Esophagus squamous epithelium (tissue), 5 donors: ENCODE measurements at regions not wholly inside any gene's neighbourhood (a gene's known extent, or its start where the extent isn't known, plus 50 kb on each side); places are given as distances from the start of the nearest gene placed in this dataset.

Source experiments
- DNase-seq: peaks from one replicate; lab custom pipeline; 2025; lab: John Stamatoyannopoulos, UW
- H3K27ac ChIP-seq, 4 donors: fragments of 200-600 bp; sonication (generic); one replicate each; pipeline ENCODE4 v1.5.1; 2016 to 2019; ENCODE audit warnings: mild to moderate bottlenecking in 1 of 4
- H3K27me3 ChIP-seq, 4 donors: fragments of 200-600 bp; sonication (generic); 1 replicate in 3 of 4; 2 replicates in 1 of 4; pipeline versions ENCODE4 v1.5.1 to v1.6.0; 2017 to 2021; ENCODE audit warnings: antibody characterized with exemption in 1 of 4
- H3K36me3 ChIP-seq, 3 donors: fragments of 200-600 bp; sonication (generic); one replicate each; pipeline ENCODE4 v1.5.1; 2016 to 2019
- H3K4me1 ChIP-seq, 3 donors: fragments of 200-600 bp; sonication (generic); one replicate each; pipeline ENCODE4 v1.5.1; 2017 to 2019
- H3K4me3 ChIP-seq, 4 donors: fragments of 200-600 bp; sonication (generic); 1 replicate in 3 of 4; 2 replicates in 1 of 4; pipeline ENCODE4 v1.5.1; 2016 to 2019; ENCODE audit warnings: mild to moderate bottlenecking in 2 of 4, moderate library complexity in 1 of 4
- H3K9me3 ChIP-seq, 3 donors: fragments of 200-600 bp; sonication (generic); one replicate each; pipeline ENCODE4 v1.5.1; 2016 to 2019
- CTCF ChIP-seq, 6 experiments: fragments of 450-650 bp in 4 of 6; fragments of 200-600 bp in 2 of 6; sonication (generic) in 2 of 6; IDR thresholded peaks; one replicate each; pipeline ENCODE4 v1.5.1; 2016 to 2019; ENCODE audit warnings: antibody characterized with exemption in 6 of 6, mild to moderate bottlenecking in 4 of 6, moderate library complexity in 4 of 6
- POLR2A ChIP-seq, 4 donors: fragments of 450-650 bp; IDR thresholded peaks; one replicate each; pipeline ENCODE4 v1.6.1; 2017; ENCODE audit warnings: antibody characterized with exemption in 4 of 4, mild to moderate bottlenecking in 4 of 4, moderate library complexity in 3 of 4
- WGBS, 2 donors: methylation state at CpG; one replicate each; pipeline ENCODE4 v1.1.5; 2018; 5-methylcytosine and 5-hydroxymethylcytosine counted together
- intact Hi-C: fragments of 100-400 bp; cut with DNase I; formaldehyde crosslinking; loops from one replicate; pipeline ENCODE4 v1.15.0; 2022
- donor health status: DM: yes; HTN: yes; CAD: no.

GRCh38 chr3:107132674-107133073, 244.6 kb upstream of the CCDC54 start:
- H3K27ac ChIP-seq = no peak overlapping the region
- 85 to 87% methylated on average over 10 to 11 of the region's 11 CpGs for WGBS, 2 donors
- no peaks in the 10 kb centered on the region for H3K36me3 ChIP-seq
- no peak for DNase-seq
- no peak overlapping the region for H3K4me3 ChIP-seq
- H3K27me3 ChIP-seq = no peaks in the 10 kb centered on the region
- intact Hi-C loops = no loop called here
- H3K4me1 ChIP-seq = no peaks in the 10 kb centered on the region
- H3K9me3 ChIP-seq = no peaks in the 10 kb centered on the region
- TF ChIP-seq CTCF (IDR thresholded peaks at IDR 0.05) = no peak
- no peak for TF ChIP-seq POLR2A (IDR thresholded peaks at IDR 0.05)

DNA sequence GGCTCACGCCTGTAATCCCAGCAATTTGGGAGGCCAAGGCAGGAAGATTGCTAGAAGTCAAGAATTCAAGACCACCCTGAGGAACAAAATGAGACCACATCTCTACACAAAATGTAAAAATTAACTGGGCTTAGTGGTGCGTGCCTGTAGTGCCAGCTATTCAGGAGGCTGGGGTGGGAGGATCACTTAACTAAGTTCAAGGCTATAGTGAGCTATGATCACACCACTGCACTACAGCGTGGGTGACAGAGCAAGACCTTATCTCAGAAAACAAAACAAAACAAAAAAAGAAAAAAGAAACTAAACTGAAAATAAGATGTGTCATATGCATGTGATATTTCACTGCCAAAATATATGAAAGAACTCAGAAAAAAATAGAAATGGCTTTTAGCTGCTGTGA, 243.3 kb upstream of the CCDC54 start:
- Histone ChIP-seq H3K27ac (no peak overlapping the region), H3K9me3 (no peaks in the 10 kb centered on the region), H3K27me3 (no peaks in the 10 kb centered on the region), H3K4me1 (no peaks in the 10 kb centered on the region), H3K4me3 (no peak overlapping the region), H3K36me3 (no peaks in the 10 kb centered on the region)
- intact Hi-C loops = no loop called here
- 79 to 82% methylated on average over 3 of the region's 3 CpGs for WGBS, 2 donors
- no peak for TF ChIP-seq POLR2A (IDR thresholded peaks at IDR 0.05)
- DNase-seq = no peak

GRCh38 chr3:107142171-107142570, 235.1 kb upstream of the CCDC54 start:
- Histone ChIP-seq H3K27ac (no peak overlapping the region), H3K27me3 (no peaks in the 10 kb centered on the region), H3K4me3 (no peak overlapping the region), H3K4me1 (no peaks in the 10 kb centered on the region), H3K9me3 (no peaks in the 10 kb centered on the region), H3K36me3 (no peaks in the 10 kb centered on the region)
- 94% methylated on average over 1 of the region's 1 CpG for whole genome bisulfite sequencing, 2 donors
- intact Hi-C loops = no loop called here
- DNase-seq = no peak
- no peak for TF ChIP-seq CTCF (IDR thresholded peaks at IDR 0.05)
- no peak for TF ChIP-seq POLR2A (IDR thresholded peaks at IDR 0.05)

DNA sequence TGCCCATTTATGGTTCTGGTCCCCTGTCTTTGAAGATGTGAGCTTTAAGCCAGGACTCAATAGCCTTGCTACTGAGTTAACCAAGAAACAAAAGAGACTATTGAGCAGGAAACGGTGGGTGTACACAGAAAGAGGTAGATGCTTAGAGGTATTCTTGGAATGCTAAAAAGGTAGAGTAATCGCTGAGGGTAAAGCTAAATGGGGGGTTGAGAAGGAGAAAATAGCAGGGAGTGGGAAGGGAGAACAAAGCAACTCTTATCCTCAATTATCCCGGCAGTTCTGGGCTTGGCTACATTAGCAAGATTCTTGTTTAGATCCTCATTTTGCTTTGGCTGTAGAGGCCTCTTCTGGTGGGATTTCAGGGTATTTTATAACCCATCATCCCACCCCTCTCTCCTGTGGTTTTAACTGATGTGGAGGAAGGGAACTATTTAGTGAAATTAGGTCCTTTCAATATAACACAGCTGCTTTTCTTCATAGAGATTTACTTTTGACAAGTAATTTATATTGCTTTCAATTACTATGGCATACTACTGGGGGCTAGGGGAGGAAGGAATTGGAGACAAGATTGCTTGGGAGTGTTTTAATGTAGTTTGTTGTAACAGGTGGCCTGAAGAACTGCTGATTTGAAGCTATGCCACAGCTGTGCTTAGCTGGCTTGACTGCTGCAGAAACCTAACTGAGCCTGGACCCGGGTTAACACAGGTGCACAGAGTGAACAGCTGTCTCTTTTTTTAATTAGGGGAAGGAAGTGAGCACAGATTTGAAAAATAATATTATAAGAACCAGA, 234.3 kb upstream of the CCDC54 start:
- no peaks in the 10 kb centered on the region for H3K9me3 ChIP-seq
- H3K36me3 ChIP-seq = no peaks in the 10 kb centered on the region
- H3K27me3 ChIP-seq = no peaks in the 10 kb centered on the region
- no peak for DNase-seq
- H3K4me1 ChIP-seq = no peaks in the 10 kb centered on the region
- intact Hi-C loops = no loop called here
- 26 to 37% methylated on average over 4 of the region's 4 CpGs for WGBS, 2 donors
- TF ChIP-seq POLR2A (IDR thresholded peaks at IDR 0.05) (no peak), CTCF (IDR thresholded peaks at IDR 0.05) (no peak)
- no peak overlapping the region for H3K4me3 ChIP-seq
- no peak overlapping the region for H3K27ac ChIP-seq

- intact Hi-C loops = no loop called here
- TF ChIP-seq CTCF (IDR thresholded peaks at IDR 0.05) (no peak), POLR2A (IDR thresholded peaks at IDR 0.05) (no peak)
- Histone ChIP-seq H3K4me1 (no peaks in the 10 kb centered on the region), H3K27me3 (no peaks in the 10 kb centered on the region), H3K4me3 (no peak overlapping the region), H3K9me3 (no peaks in the 10 kb centered on the region), H3K36me3 (no peaks in the 10 kb centered on the region), H3K27ac (no peak overlapping the region)
- no peak for DNase-seq
- WGBS, 2 donors = 90 to 95% methylated on average over 4 of the region's 4 CpGs
Measured at GRCh38 chr3:107150675-107151074, 226.6 kb upstream of the CCDC54 start.
